GM23338 (cell line): ENCODE measurements at regions not wholly inside any gene's neighbourhood (a gene's known extent, or its start where the extent isn't known, plus 50 kb on each side); places are given as distances from the start of the nearest gene placed in this dataset.

Source experiments
- CREB1 ChIP-seq: fragments of 250-450 bp; sonication (Bioruptor Pico); IDR thresholded peaks from 2 replicates; pipeline ENCODE4 v1.5.0; 2020; ENCODE audit warnings: low read depth, mild to moderate bottlenecking, moderate library complexity
- EZH2 ChIP-seq: fragments of 200-600 bp; sonication (generic); IDR thresholded peaks from one replicate; pipeline ENCODE4 v1.8.0; 2017; ENCODE audit warnings: antibody characterized with exemption, mild to moderate bottlenecking, low read depth; ENCODE audit not compliant: unreplicated experiment
- EZH2phosphoT487 ChIP-seq: fragments of 200-600 bp; sonication (generic); IDR thresholded peaks from one replicate; pipeline ENCODE4 v1.8.1; 2018; ENCODE audit warnings: antibody characterized with exemption; ENCODE audit not compliant: unreplicated experiment
- JUNB ChIP-seq: IDR thresholded peaks from one replicate; pipeline ENCODE4 v1.6.1; 2016; ENCODE audit warnings: antibody characterized with exemption; ENCODE audit not compliant: unreplicated experiment
- NANOG ChIP-seq: IDR thresholded peaks from 2 replicates; pipeline ENCODE4 v1.6.1; 2016; ENCODE audit warnings: antibody characterized with exemption, borderline replicate concordance
- POLR2AphosphoS5 ChIP-seq: IDR thresholded peaks from 2 replicates; pipeline ENCODE4 v1.6.1; 2016; ENCODE audit warnings: antibody characterized with exemption, low read depth
- STAT1 ChIP-seq: IDR thresholded peaks from one replicate; pipeline ENCODE4 v1.6.1; 2016; ENCODE audit warnings: antibody characterized with exemption; ENCODE audit not compliant: unreplicated experiment
- ZNF114 ChIP-seq: fragments of 250-450 bp; sonication (Bioruptor Pico); IDR thresholded peaks from 2 replicates; pipeline ENCODE4 v1.5.0; 2020; ENCODE audit warnings: mild to moderate bottlenecking, moderate library complexity
- ZNF331 ChIP-seq: fragments of 250-450 bp; sonication (Bioruptor Pico); IDR thresholded peaks from 2 replicates; pipeline ENCODE4 v1.5.0; 2020; ENCODE audit warnings: low read depth, mild to moderate bottlenecking, moderate library complexity
- TF ChIP-seq, protein P1 (sequence below): fragments of 250-450 bp; sonication (Bioruptor Pico); IDR thresholded peaks from 2 replicates; pipeline ENCODE4 v1.5.0; 2020; ENCODE audit warnings: mild to moderate bottlenecking, moderate library complexity
- TF ChIP-seq, protein P2 (sequence below): IDR thresholded peaks from 2 replicates; pipeline ENCODE4 v1.6.1; 2016; ENCODE audit warnings: antibody characterized with exemption

DNA sequence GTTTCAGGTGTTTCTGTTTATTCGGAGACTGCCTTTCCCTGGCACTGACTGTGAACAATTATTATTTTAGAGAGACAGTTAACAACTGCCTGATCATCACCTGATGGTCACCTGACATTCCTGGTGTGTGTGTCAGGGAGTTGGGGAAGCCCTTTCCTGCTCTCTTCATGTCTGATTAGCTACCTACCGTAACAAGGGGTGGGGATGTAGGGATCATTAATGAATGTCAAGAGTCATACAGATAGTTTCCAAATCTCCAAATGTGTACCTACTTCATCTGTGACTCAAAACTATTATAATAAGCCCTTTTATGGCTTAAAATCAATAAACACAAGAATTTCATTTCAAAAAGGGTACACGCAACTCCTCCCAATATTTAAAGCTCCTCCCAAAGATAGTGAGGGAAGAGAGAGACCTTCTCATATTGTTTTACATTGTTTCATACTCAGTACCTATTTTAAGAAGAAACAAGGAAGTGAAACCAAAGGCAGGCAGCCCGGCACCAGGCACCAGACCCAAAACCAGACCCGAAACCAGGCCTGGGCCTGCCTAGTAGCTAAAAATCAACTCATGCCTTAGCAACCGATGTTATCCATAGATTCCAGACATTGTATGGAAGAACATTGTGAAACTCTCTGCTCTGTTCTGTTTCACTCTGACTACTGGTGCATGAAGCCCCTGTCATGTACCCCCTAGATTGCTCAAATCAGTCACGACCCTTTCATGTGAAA, 844.9 kb upstream of the ALCAM start (continued):
- TF ChIP-seq, protein P1, sequence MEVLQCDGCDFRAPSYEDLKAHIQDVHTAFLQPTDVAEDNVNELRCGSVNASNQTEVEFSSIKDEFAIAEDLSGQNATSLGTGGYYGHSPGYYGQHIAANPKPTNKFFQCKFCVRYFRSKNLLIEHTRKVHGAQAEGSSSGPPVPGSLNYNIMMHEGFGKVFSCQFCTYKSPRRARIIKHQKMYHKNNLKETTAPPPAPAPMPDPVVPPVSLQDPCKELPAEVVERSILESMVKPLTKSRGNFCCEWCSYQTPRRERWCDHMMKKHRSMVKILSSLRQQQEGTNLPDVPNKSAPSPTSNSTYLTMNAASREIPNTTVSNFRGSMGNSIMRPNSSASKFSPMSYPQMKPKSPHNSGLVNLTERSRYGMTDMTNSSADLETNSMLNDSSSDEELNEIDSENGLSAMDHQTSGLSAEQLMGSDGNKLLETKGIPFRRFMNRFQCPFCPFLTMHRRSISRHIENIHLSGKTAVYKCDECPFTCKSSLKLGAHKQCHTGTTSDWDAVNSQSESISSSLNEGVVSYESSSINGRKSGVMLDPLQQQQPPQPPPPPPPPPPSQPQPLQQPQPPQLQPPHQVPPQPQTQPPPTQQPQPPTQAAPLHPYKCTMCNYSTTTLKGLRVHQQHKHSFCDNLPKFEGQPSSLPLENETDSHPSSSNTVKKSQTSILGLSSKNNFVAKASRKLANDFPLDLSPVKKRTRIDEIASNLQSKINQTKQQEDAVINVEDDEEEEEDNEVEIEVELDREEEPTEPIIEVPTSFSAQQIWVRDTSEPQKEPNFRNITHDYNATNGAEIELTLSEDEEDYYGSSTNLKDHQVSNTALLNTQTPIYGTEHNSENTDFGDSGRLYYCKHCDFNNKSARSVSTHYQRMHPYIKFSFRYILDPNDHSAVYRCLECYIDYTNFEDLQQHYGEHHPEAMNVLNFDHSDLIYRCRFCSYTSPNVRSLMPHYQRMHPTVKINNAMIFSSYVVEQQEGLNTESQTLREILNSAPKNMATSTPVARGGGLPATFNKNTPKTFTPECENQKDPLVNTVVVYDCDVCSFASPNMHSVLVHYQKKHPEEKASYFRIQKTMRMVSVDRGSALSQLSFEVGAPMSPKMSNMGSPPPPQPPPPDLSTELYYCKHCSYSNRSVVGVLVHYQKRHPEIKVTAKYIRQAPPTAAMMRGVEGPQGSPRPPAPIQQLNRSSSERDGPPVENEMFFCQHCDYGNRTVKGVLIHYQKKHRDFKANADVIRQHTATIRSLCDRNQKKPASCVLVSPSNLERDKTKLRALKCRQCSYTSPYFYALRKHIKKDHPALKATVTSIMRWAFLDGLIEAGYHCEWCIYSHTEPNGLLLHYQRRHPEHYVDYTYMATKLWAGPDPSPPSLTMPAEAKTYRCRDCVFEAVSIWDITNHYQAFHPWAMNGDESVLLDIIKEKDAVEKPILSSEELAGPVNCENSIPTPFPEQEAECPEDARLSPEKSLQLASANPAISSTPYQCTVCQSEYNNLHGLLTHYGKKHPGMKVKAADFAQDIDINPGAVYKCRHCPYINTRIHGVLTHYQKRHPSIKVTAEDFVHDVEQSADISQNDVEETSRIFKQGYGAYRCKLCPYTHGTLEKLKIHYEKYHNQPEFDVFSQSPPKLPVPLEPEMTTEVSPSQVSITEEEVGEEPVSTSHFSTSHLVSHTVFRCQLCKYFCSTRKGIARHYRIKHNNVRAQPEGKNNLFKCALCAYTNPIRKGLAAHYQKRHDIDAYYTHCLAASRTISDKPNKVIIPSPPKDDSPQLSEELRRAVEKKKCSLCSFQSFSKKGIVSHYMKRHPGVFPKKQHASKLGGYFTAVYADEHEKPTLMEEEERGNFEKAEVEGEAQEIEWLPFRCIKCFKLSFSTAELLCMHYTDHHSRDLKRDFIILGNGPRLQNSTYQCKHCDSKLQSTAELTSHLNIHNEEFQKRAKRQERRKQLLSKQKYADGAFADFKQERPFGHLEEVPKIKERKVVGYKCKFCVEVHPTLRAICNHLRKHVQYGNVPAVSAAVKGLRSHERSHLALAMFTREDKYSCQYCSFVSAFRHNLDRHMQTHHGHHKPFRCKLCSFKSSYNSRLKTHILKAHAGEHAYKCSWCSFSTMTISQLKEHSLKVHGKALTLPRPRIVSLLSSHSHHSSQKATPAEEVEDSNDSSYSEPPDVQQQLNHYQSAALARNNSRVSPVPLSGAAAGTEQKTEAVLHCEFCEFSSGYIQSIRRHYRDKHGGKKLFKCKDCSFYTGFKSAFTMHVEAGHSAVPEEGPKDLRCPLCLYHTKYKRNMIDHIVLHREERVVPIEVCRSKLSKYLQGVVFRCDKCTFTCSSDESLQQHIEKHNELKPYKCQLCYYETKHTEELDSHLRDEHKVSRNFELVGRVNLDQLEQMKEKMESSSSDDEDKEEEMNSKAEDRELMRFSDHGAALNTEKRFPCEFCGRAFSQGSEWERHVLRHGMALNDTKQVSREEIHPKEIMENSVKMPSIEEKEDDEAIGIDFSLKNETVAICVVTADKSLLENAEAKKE, result no peak
- TF ChIP-seq STAT1 (no peak), NANOG (no peak), ZNF114 (no peak), POLR2AphosphoS5 (no peak), ZNF331 (CRISPR knock-in tag) (no peak), JUNB (no peak), CREB1 (CRISPR knock-in tag) (no peak), EZH2phosphoT487 (no peak), EZH2 (no peak)
- TF ChIP-seq, protein P2, sequence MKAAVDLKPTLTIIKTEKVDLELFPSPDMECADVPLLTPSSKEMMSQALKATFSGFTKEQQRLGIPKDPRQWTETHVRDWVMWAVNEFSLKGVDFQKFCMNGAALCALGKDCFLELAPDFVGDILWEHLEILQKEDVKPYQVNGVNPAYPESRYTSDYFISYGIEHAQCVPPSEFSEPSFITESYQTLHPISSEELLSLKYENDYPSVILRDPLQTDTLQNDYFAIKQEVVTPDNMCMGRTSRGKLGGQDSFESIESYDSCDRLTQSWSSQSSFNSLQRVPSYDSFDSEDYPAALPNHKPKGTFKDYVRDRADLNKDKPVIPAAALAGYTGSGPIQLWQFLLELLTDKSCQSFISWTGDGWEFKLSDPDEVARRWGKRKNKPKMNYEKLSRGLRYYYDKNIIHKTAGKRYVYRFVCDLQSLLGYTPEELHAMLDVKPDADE, result no peak
